ENCODE measurements at regions not wholly inside any gene's neighbourhood (a gene's known extent, or its start where the extent isn't known, plus 50 kb on each side); places are given as distances from the start of the nearest gene placed in this dataset.

- Histone ChIP-seq H3K4me1 (ENCODE audit: insufficient read depth) (no peaks in the 10 kb centered on the region), H4K20me1 (ENCODE audit: insufficient read depth, poor library complexity, severe bottlenecking) (no peaks in the 10 kb centered on the region), H3K9me2 (replicated peaks; ENCODE audit: insufficient read depth) (no peaks in the 10 kb centered on the region), H3K27me3 (no peaks in the 10 kb centered on the region), H3K27ac (no peak overlapping the region), H3K4me2 (no peak overlapping the region), H3K4me3 (no peak overlapping the region), H3K36me3 (replicated peaks; ENCODE audit: insufficient read depth, low read depth) (no peaks in the 10 kb centered on the region), H3K9me3 (ENCODE audit: low read depth) (no peaks in the 10 kb centered on the region), H2AFZ (no peak overlapping the region), H3K79me2 (no peaks in the 10 kb centered on the region)
- 64% methylated on average over 3 of the region's 3 CpGs for WGBS (ENCODE audit: low lambda C conversion rate, missing lambda C conversion rate)
- DNase-seq (ENCODE audit: low spot score) = no peak
- no peak for TF ChIP-seq CTCF (IDR thresholded peaks at IDR 0.05; ENCODE audit: poor library complexity)
Measured at GRCh38 chr3:106942051-106942450, 435.2 kb upstream of the CCDC54 start.

- Histone ChIP-seq H3K4me1 (ENCODE audit: insufficient read depth) (no peaks in the 10 kb centered on the region), H3K27me3 (no peaks in the 10 kb centered on the region), H3K4me2 (no peak overlapping the region), H3K4me3 (no peak overlapping the region), H2AFZ (no peak overlapping the region), H3K79me2 (no peaks in the 10 kb centered on the region), H3K9me3 (ENCODE audit: low read depth) (no peaks in the 10 kb centered on the region), H4K20me1 (ENCODE audit: insufficient read depth, poor library complexity, severe bottlenecking) (no peaks in the 10 kb centered on the region), H3K27ac (no peak overlapping the region), H3K36me3 (replicated peaks; ENCODE audit: insufficient read depth, low read depth) (no peaks in the 10 kb centered on the region), H3K9me2 (replicated peaks; ENCODE audit: insufficient read depth) (no peaks in the 10 kb centered on the region)
- TF ChIP-seq EZH2phosphoT487 (IDR thresholded peaks at IDR 0.05; ENCODE audit: low read depth, severe bottlenecking, unreplicated experiment) (no peak), CTCF (IDR thresholded peaks at IDR 0.05; ENCODE audit: poor library complexity) (no peak), EZH2 (IDR thresholded peaks at IDR 0.05; ENCODE audit: borderline replicate concordance) (no peak)
- no peak for DNase-seq (ENCODE audit: low spot score)
Measured at GRCh38 chr3:106943071-106943470, 434.2 kb upstream of the CCDC54 start.

- H3K4me2 ChIP-seq = no peak overlapping the region
- no peaks in the 10 kb centered on the region for H3K27me3 ChIP-seq
- no peaks in the 10 kb centered on the region for H3K9me3 ChIP-seq (ENCODE audit: low read depth)
- 74% methylated on average over 6 of the region's 6 CpGs for WGBS (ENCODE audit: low lambda C conversion rate, missing lambda C conversion rate)
- H4K20me1 ChIP-seq (ENCODE audit: insufficient read depth, poor library complexity, severe bottlenecking) = no peaks in the 10 kb centered on the region
- TF ChIP-seq EZH2phosphoT487 (IDR thresholded peaks at IDR 0.05; ENCODE audit: low read depth, severe bottlenecking, unreplicated experiment) = no peak
- TF ChIP-seq EZH2 (IDR thresholded peaks at IDR 0.05; ENCODE audit: borderline replicate concordance) = no peak
- no peak for TF ChIP-seq CTCF (IDR thresholded peaks at IDR 0.05; ENCODE audit: poor library complexity)
- H2AFZ ChIP-seq = no peak overlapping the region
- H3K4me1 ChIP-seq (ENCODE audit: insufficient read depth) = no peaks in the 10 kb centered on the region
- no peak for DNase-seq (ENCODE audit: low spot score)
- H3K27ac ChIP-seq = no peak overlapping the region
- H3K79me2 ChIP-seq = no peaks in the 10 kb centered on the region
- H3K4me3 ChIP-seq = no peak overlapping the region
- no peaks in the 10 kb centered on the region for H3K36me3 ChIP-seq (replicated peaks; ENCODE audit: insufficient read depth, low read depth)
- H3K9me2 ChIP-seq (replicated peaks; ENCODE audit: insufficient read depth) = no peaks in the 10 kb centered on the region
Measured at GRCh38 chr3:106945435-106945834, 431.8 kb upstream of the CCDC54 start.

DNA sequence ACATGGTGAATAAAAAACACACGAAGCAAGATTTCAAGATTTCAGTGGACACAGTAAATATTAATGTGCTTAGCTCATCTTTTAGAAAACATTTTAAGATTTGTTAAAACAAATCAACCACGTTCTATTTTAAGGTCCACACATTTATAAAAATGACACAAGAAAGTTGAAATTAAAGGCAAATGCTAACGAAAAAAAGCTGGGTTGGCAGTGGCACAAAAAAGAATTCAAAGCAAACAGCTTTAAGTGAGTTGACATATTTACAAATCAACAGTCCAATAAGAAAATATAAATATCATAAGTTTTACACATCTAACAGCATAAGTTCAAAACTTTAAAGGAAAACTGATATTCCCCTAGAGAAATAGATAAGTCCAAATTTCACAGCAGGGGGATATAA is 430.4 kb upstream of the CCDC54 start:
- Histone ChIP-seq H3K36me3 (replicated peaks; ENCODE audit: insufficient read depth, low read depth) (no peaks in the 10 kb centered on the region), H4K20me1 (ENCODE audit: insufficient read depth, poor library complexity, severe bottlenecking) (no peaks in the 10 kb centered on the region), H2AFZ (no peak overlapping the region), H3K4me3 (no peak overlapping the region), H3K79me2 (no peaks in the 10 kb centered on the region), H3K27ac (no peak overlapping the region), H3K27me3 (no peaks in the 10 kb centered on the region), H3K4me2 (no peak overlapping the region), H3K9me3 (ENCODE audit: low read depth) (no peaks in the 10 kb centered on the region), H3K4me1 (ENCODE audit: insufficient read depth) (no peaks in the 10 kb centered on the region), H3K9me2 (replicated peaks; ENCODE audit: insufficient read depth) (no peaks in the 10 kb centered on the region)
- DNase-seq (ENCODE audit: low spot score) = no peak
- WGBS (ENCODE audit: low lambda C conversion rate, missing lambda C conversion rate) = 69% methylated on average over 3 of the region's 3 CpGs
- no peak for TF ChIP-seq EZH2phosphoT487 (IDR thresholded peaks at IDR 0.05; ENCODE audit: low read depth, severe bottlenecking, unreplicated experiment)
- TF ChIP-seq EZH2 (IDR thresholded peaks at IDR 0.05; ENCODE audit: borderline replicate concordance) = no peak
- no peak for TF ChIP-seq CTCF (IDR thresholded peaks at IDR 0.05; ENCODE audit: poor library complexity)
